Caki2 (cell line): ENCODE measurements at regions not wholly inside any gene's neighbourhood (a gene's known extent, or its start where the extent isn't known, plus 50 kb on each side); places are given as distances from the start of the nearest gene placed in this dataset.
"Not testable (repeated sequence)": the region's sequence is repeated elsewhere in the genome, so short reads cannot be mapped to it uniquely, and the experiment has no call there.

ENCODE experiments used
- DNase-seq: peaks from one replicate; pipeline ENCODE4 v3.0.0-alpha.2; 2015; ENCODE audit warnings: low read depth
- in situ Hi-C: cut with HindIII; loops from 2 replicates; pipeline ENCODE4 v1.10.0; 2016; ENCODE audit warnings: low sequenced_read_pairs, low pct_unique_long_range_greater_than_20kb, mixed read lengths

GRCh38 chr9:104386013-104386412 lies 118.0 kb upstream of the OR13F1 start:
- no peak for DNase-seq
- in situ Hi-C loops = no loop called here

GRCh38 chr9:104386425-104387069 lies 117.5 kb upstream of the OR13F1 start:
- in situ Hi-C loops = no loop called here
- peak; percentile 8 for DNase-seq

DNA sequence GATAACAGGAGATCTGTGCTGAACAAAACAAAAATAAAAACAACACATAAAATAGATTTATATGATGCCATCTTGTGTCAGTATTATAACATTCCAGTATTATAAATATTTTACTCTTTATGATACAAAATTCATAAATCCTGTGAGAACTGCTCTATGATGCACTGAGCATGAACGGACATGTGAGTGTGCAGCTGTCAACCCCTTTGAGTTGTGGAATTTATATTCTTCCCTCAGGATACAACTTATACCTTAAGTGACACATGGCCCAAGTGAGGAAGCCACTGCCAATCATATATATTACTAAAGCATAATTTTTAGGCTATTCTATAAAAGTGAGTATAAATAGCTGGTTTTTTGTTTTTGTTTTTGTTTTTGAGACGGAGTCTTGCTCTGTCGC lies 116.0 kb upstream of the OR13F1 start:
- in situ Hi-C loops = no loop called here
- no peak for DNase-seq

GRCh38 chr9:104389341-104389740 lies 114.7 kb upstream of the OR13F1 start:
- DNase-seq = no peak
- in situ Hi-C loops = no loop called here

- DNase-seq, in situ Hi-C loops: not testable (repeated sequence)
Measured at GRCh38 chr9:104394901-104395300, 109.2 kb upstream of the OR13F1 start.

DNA sequence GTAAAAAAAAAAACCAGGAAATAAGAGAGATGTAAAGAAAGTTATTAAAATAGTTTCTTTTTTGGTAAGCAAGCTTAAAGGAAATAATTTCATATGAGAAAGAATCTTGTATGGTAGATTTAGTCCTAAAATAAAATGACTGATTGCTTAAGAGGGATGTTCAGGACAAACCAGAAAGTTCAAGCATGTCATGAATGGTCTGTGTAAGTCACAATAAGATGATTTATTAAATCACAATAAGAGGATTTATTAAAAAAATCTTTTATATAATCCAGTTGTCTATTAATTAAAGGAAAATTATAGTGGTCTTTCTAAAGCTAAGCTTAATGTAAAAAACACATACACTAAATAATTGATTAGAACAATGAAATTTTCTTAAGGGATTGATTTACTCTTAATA lies 91.8 kb upstream of the OR13F1 start:
- in situ Hi-C loops = no loop called here
- no peak for DNase-seq

- in situ Hi-C loops = no loop called here
- DNase-seq = no peak
Measured at GRCh38 chr9:104416470-104416869, 87.6 kb upstream of the OR13F1 start.

GRCh38 chr9:104417296-104417695 lies 86.8 kb upstream of the OR13F1 start:
- DNase-seq = no peak
- in situ Hi-C loops = no loop called here

DNA sequence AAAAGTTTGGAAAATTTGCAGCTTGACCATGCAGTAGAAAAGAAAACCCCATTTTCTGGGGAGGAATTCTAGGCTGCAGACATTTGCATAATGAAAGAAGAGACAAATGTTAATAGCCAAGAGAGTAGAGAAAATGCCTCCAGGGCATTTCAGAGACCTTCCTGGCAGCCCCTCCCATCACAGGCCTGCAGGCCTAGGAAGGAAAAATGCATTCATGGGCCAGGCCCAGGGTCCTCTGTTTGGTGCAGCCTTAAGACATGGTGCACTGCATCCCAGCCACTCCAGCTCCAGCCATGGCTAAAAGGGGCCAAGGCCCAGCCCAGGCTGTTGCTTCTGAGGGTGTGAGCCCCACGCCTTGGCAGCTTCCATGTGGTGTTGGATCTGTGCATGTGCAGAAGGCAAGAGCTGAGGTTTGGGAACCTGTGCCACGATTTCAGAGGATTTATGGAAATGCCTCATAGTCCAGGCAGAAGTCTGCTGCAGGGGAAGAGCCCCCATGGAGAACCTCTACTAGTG lies 75.0 kb upstream of the OR13F1 start:
- in situ Hi-C loops = no loop called here
- DNase-seq = no peak

- DNase-seq = no peak
- in situ Hi-C loops = no loop called here
Measured at GRCh38 chr9:104435059-104435458, 69.0 kb upstream of the OR13F1 start.

DNA sequence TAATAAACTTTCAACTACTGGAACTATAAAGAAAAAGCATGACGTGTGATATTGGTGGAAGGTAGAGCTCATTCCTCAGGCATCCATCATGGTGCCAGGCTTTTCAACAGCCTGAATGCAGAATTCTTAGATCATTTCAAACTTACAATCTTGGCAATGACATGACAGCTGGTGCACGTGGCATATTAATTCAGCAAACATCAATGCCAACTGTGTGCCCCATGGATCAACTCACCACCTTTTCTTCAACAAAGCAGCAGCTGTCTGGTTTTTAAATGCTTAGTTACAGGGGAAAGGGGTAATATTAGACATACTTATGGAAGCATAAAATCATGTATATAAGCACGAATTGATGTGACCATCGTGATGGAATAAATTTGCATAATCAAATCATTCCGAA lies 56.0 kb upstream of the OR13F1 start:
- no peak for DNase-seq
- in situ Hi-C loops = no loop called here
